Activated CD4-positive, CD25-positive, alpha-beta regulatory T cell treated with anti-CD3 and anti-CD28 coated beads, Interleukin-2, amount 50 U/mL, for 72 hours (primary cell): ENCODE measurements at regions not wholly inside any gene's neighbourhood (a gene's known extent, or its start where the extent isn't known, plus 50 kb on each side); places are given as distances from the start of the nearest gene placed in this dataset.

ENCODE experiments used
- DNase-seq: peaks from one replicate; pipeline ENCODE4 v3.0.0; 2021

DNA sequence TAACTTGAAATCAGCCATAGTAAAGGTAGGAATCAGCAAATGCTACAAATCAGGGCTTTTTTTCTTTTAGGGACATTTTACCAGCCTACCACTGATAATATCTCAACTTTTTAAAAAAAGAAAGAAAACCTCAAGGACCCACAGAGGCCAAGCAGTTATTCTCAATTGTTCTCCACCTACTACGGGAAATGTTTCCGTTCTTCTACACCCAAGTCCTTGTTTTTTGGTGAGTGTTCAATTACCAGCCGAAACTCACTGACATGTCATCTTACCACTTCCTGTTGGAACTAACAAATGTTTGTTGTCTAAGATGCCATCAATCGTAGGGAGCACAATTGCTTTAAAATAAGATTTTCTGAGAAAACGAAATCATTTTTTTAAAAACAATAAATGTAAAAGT is 50.2 kb upstream of the CDK1 start:
- no peak for DNase-seq

DNA sequence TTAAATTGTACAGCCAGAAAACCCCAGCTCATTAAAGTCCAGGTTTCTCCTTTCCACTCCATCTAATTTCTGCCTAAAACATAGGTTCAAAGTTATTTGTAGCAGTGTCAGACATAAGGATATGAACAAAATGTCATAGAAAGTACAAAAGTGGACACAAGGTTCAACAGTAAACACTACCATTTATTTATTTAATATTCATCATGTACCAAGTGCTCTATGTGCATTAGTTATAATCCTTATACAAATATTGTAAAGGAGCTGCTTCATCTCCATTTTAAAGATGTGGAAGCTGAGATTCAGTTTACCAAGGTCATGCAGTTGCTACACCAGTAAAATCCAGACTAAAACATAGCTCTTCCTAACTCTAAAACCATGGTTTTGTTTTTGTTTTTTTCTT is 52.0 kb upstream of the CDK1 start:
- DNase-seq: no peak

DNA sequence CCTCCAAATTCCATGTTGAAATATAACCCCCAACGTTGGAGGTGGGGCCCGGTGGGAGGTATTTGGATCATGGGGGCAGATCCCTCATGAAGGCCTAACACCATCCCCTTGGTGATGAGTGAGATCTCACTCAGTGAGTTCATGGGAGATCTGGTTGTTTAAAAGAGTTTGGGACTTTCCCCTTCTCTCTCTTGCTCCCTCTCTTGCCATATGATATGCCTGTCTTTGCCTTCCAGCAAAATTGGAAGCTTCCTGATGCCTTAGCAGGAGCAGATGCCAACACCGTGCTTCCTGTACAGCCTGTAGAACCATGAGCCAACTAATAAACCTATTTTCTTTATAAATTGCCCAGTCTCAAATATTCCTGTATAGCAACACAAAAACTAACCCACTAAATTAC is 55.7 kb upstream of the CDK1 start:
- DNase-seq: no peak

DNA sequence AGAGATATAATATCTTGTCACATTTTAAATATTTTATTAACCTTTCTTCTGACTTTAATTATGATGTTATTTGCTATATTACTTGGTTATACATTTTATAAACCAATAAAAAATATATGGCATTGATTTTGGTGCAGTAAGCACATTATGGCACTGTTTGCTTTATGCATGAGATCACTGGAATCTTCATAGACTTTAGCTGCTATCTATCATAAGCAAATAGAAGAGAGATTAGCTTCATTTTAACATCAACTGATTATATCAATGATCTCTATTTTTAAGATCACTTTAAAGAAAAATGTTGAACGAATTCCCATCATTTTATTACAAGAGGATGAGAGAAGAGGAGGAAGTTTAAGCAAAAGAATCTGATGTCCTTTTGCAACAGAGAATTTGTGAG is 58.6 kb upstream of the CDK1 start:
- no peak for DNase-seq

DNA sequence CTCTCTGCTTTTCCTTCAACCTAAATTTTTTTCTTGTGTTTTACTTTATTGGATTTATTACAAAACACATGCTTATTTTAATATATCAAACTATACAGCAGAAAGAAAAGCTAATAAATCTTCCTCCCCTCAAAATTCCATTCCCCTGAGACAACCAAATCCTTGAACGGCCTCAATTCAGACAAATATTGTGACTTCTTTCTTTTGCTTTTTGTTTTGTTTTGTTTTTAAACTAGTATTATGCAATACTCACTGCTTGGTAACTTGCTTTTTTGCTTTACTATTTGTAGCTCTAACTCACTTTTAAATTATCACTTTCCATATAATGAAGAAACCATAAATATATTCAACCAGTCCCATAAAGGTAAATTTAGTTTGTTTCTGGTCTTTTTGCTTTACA is 59.4 kb upstream of the CDK1 start:
- no peak for DNase-seq

DNA sequence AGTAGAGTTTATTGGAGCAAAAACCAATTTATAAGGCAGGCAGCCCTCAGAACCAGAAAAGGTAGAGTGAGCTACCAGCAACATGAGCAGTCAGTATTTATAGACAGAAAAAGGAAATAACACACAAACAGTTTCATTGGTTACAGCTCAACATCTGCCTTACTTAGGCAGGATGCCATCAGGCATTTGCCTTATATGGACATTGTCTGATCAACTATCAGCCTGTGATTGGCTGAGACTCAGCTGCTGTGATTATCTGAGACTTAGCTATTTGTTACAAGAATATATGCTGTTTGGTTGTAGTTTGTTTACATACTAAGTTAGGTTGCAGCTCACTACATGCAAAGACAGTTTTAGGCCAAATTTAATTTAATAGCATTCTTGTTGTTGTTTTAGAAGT is 60.4 kb upstream of the CDK1 start:
- DNase-seq: no peak

DNA sequence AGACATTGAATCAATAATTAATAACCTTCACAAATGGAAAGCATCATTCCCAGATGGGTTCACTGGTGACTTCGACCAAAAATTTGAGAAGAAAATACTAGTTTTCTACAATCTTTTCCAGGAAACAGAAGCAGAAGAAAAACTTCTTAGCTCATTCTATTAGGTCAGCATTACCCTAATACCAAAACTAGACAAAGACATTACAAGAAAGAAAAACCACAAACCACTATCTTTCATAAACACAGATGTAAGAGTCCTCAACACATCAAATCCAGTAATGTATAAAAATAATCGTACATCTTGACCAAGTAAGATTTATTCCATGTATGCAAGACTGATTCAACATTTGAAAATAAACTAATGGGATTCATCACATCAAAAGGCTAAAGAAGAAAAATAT is 64.0 kb upstream of the CDK1 start:
- DNase-seq: no peak

DNA sequence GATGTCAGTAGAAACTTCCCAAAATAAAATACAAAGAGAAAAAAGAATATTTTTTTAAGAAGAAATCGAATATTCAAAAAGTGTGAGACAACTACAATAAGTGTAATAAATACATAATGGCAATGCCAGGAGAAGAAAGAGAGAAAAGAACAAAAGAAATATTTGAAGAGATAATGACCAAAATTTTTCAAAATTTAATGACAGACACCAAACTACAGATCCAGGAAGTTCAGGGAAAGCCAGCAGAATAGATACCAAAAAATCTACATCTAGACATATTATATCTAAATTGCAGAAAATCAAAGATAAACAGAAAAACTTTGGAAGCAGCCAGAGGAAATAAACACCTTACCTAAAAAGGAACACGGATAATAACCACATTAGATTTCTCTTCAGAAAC is 66.8 kb upstream of the CDK1 start:
- DNase-seq: no peak

DNA sequence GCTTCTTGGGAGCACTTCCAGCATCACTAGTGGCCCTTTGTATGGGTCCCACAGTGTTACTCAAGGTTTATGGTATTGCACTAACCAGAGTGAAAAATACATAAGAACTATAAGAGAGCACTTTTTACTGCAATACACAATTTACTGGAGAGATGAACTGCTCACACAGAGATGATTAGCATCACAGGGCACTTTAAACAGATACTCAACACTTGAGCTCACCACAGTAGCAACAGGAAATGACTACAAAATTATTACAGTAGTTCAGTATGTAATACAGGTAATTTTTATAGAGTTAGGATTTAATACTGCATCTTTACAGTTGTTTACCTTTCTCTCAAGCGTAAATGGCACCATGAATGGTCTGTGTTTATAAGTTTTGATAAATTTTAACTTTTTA is 68.2 kb upstream of the CDK1 start:
- DNase-seq: no peak

DNA sequence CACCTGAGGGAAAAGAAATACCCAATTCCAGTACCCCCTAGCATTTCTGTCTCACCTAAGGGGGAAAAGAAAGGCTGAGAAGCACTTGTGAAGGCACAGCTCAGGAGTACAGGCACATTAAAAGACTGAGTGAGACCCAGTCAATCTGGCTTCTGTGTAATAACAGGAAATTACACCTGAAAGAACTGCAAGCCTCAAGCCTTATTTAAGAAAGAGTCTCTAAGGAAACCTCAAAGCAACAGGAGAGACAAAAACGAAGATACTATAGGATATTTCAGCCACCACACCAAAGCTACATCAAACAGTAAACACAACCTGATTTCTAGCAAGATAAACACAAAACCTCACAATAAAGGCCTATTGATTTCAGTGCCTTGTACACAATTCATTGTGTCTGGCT is 69.6 kb upstream of the CDK1 start:
- no peak for DNase-seq

DNA sequence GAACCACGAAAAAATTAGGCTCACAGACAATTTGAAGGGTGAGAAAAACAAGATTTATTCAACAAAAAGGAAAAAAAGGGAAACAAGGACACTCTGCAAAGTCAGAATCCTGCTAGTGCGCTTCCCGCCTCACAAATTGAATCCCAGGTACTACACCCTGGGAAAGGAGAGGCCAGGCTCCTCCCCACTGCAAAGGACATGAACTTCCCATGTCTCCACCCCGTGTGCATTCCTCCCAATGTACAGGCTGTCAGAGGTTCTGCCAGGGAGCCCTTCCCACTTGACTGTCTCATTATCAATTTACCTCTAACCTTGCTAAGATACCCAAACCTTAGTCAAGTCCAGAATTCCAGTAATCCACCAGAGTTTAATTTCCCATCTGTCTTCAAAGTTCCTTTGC is 70.4 kb upstream of the CDK1 start:
- DNase-seq: no peak

DNA sequence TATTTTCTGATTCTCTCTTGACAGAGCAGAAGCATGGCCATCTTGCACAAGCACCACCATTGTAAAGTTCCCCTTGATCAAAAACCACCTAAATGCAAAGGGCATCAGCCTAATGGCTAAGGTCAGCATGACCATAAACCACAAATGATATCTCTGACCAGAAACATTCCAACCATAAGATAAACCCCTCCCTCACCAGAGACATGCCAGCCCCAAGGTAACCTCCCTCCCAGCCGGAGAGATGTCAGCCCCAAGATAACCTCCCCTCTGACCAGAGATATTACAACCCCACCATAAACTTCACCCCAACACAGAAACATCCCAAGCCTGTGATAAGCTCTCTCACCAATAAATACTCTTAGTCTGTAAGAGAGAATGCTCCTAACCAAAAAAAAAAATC is 72.1 kb upstream of the CDK1 start:
- no peak for DNase-seq

DNA sequence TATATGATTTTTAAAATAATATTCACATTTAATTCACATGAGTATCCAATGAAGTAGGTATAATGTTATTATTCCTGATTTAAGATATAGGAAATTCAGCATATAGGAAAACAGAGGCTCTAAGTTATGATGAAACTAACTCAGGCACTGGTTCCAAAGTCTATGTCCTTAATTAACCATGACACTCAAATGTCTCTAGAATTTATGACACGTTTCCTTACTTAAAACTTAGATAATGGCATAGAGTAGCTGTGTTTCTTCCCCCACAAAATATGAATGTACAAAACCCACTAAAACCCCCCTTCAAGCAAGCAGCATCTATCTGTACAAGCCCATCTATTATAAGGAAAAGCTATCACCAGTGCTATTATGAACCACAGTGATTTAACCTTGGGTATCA is 72.9 kb upstream of the CDK1 start:
- no peak for DNase-seq

DNA sequence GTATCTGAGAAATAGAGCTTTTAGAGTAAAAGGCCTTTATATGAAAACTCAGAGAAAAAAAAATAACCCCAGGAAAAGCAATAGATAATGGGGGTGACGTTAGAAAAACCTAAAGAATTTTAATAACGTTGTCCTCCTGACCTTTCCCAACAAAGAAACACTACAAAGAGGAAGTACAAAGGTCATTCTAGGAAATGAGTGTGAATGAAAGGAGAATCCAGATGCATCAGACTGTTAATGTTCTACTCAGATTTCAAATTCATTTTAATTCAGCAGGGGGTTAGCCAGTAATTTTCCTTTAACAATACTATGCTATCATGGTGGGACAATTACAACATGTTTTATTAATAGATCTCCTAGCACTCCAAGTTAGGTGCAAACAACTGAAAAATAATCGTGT is 73.8 kb upstream of the CDK1 start:
- no peak for DNase-seq

DNA sequence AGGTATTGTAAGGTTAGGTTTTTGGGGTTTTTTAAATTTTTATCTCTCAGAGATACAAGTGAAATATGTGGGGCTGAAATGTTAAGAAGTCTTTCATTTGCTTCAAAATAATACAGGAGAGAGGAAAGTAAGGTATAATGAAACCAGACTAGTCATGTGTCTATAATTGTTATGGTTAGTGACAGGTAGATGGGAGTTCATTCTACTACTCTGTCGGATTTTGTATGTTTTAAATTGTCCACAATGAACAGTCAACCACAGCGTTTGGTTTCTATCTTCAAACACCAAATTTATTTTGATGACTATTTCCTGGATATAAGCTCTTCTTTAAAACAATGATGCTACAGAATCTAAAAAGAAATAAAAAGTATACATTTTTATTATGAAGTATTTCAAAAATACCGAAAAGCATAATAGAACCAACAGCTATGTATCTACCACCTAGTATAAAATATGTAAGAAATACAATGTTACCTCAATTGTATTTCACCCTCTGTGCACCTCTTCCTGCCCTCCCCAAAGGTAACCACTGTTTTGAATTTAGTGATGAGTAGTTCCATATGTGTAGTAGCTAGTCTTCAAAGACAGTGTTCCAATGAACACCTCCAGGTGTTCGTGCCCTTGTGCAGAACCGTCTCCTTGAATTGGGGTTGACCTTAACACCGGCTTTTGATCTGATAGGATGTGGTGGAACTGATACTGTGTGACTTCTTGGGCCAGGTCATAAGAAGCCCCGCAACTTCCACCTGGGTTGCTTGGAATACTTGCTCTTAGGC is 74.8 kb upstream of the CDK1 start:
- DNase-seq: no peak

DNA sequence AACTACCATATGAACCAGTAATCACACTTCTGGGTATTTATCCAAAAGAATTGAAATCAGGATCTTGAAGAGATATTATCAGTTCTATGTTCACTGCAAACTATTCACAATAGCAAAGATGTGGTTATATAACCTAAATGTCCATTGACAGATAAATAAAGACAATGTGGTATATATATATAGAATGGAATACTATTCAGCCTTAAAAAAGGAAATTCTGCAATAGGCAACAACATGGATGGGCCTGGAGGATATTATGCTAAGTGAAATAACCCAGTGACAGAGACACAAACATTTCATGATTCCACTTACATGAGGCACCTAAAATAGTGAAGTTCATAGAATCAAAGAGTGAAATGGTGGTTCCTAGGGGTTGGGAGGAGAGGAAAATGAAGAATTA is 90.6 kb upstream of the CDK1 start:
- DNase-seq: no peak

DNA sequence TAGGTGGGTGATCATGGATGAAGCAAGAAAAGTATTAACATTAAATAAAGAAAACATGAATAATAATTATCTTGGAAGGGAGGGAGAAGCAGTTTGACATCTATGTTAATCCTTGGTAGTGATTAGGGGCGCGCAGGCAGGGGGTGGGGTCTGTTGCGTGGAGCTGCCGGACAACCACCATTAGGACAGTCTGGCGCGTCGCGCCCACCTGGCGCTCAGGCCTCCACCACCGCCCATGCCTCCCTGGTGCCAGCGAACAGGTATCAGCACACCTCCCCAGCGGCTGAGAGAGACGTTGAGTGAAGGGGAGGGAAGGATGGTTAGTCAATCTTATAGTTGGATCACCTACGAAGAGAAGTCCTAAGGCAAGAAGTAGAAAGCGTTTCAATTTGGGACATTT is 94.2 kb upstream of the CDK1 start:
- no peak for DNase-seq

DNA sequence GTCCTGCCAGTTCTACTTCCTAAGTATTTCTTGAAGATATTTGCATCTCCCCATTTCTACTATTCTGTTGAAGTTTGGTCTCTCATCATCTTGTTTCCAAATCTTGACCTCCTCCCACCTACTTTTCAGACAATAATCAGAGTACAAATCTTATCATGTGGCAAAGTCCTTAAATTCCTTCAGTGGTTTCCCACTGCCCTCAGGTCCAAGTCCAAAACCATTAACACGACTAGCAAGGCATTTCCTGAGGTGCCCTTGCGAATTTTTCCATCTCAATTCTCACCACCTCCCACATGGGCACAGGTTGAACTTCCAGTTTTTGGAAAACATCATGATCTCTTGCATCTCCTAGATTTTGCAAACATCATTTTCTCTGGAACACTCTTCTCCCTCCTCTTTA is 97.2 kb upstream of the CDK1 start:
- DNase-seq: no peak

DNA sequence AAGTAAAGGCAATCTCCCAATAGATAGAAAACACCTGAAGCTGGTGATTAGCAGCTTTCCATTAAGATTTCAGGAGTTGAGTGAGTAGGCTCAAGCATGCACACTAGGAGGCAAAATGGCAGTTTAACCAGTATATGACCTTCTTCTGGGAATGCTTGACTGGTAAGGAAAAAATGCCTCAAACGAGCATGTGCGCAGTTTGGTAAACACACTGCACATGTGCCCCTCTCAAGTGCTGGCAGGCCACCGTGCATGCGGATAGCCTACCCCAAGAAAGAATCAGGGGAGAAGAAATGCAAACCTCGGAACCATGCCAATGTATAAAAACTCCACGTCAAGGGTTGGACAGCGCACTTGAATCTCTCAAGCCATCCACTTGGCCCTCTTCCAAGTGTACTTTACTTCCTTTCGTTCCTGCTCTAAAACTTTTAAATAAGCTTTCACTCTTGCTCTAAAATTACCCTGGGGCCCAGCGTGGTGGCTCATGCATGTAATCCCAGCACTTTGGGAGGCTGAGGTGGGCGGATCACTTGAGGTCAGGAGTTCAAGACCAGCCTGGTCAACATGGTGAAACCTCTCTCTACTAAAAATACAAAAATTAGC is 98.8 kb upstream of the CDK1 start:
- no peak for DNase-seq

DNA sequence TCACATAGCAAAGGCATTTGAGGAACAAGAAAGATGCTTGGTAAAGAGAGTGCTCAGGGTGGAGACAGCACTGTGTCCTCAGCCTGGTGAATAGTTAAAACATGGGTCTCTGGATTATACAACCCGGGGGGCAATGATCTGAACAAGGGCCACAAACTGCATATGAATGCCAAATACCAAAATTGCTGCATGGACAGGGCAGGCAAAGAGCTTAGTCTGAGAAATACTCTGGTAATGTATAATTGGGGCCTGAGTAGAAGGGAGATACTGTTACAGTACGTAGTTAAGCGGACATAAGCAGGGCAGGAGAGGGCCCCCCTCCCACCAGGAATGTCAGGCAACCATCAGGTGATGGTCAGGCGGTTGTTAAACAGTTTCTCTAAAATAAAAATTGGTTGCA is 99.3 kb upstream of the CDK1 start:
- no peak for DNase-seq

DNA sequence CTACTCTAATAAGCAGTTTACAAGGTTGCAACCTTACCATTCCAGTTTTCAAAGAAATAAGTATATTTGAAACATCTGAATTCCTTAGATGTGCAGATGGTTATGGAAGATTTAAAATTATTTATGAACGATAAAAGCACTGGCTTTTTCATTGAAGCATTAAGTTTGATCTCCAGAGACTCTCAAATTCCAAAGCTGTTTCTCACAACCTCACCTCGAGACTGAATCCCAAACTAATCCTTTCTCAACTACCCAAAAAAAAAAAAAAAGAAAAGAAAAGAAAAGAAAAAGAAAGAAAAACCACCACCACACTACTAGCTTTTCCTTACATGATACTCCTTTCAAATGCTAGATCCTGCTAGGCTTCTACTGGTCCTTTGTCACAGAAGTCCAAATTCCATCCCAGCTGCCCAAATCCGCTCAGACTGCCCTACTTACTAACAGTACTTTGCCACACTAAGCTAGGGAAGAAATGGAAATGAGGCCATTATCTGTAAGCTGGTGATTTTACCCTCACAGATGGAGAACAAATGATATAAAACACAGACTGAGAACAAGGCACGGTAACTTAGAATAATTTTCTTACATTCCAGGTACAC is 100.6 kb upstream of the CDK1 start:
- no peak for DNase-seq

DNA sequence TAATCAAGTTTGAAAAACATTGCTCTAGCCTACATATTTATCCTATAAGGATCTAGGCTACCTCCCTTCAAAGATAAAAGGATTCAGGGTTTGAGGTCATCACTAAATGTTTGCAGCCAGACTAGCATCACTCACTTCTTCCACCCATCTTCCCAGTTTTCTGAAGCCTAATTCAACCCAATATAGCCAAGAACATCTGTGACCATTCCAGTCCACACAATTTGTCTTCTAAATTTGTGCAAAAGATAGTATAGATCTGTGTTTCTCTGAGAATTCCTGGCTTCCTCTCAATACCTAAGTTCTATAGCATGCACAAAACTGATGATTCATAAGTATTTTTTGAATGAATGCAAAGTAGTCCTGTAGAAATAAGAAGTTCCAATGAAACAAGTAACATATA is 103.0 kb upstream of the CDK1 start:
- no peak for DNase-seq

DNA sequence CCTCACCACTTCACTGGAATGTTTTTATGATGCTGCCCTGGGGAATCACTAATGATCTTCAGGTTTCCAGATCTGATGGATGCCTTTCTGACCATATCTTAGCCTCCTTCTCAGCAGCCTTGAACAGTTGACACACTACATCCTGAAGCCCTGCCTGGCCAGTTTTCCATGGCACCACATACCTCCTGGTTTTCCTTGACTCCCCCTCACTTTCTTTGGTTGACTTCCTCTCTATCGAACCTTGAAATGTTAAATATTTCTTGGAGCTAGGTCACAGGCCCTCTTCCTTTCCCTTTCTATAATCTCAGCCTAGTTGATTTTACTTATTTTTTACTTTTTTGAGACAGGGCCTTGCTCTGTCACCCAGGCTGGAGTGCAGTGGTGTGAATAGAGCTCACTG is 108.8 kb upstream of the CDK1 start:
- no peak for DNase-seq

DNA sequence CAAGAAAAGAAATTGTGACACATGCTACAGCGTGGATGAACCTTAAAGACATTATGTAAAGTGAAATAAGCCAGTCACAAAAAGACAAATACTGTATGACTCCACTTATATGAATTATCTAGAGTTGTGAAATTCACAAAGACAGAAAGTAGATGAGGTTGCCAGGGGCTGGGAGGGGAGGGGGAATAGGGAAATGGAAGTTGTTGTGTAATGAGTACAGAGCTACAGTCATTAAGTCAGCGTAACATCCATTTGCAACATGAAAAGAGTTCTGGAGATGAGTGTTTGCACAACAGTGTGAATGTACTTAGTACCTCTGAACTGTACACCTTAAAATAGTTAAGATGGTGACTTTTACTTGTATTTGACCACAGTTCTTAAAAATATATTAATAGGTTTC is 112.1 kb upstream of the CDK1 start:
- no peak for DNase-seq

DNA sequence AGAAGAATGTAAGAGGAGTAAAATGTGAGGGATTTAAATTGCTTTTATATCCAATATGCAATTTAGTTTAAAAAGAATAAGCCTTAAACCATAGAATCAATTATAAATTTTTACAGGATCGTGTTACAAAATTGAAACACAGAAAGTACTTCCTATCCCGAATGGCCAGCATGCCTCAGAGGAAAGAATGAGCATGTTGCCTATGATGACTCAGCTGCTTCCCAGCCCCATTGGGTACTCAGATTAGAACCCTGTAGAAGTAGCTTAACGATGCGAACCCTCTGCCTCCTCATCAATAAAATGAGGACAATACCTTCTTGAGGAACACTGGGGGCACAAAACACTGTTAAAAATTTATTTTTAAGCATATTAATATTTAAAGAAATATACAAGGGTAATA is 113.4 kb upstream of the CDK1 start:
- no peak for DNase-seq
